ENCODE measurements at regions not wholly inside any gene's neighbourhood (a gene's known extent, or its start where the extent isn't known, plus 50 kb on each side); places are given as distances from the start of the nearest gene placed in this dataset.

GRCh38 chr14:65349100-65349499 is 63.4 kb upstream of the FUT8 start:
- Histone ChIP-seq H3K36me3 (ENCODE audit: control insufficient read depth in 4 of 4, insufficient read depth in 3 of 4, low read depth in 1 of 4, low read length in 3 of 4) (no peaks in the 10 kb centered on the region), H3K9ac (ENCODE audit: low read depth in 1 of 2, low read length in 2 of 2) (no peak overlapping the region), H3K4me1 (ENCODE audit: control insufficient read depth in 4 of 4, insufficient read depth in 4 of 4, low read length in 3 of 4) (no peaks in the 10 kb centered on the region), H3K9me3 (ENCODE audit: control insufficient read depth in 4 of 4, low read length in 3 of 4) (no peaks in the 10 kb centered on the region), H3K4me3 (ENCODE audit: low read depth in 1 of 3, low read length in 3 of 3) (no peak overlapping the region), H3K27ac (ENCODE audit: low read depth in 1 of 2, low read length in 2 of 2) (no peak overlapping the region), H3K27me3 (ENCODE audit: control insufficient read depth in 4 of 4, insufficient read depth in 4 of 4, low read length in 3 of 4) (peaks cover 0 to 5% (median 0%) of the 10 kb centered on the region in 4 donors)
- WGBS: 85% methylated on average over 4 of the region's 4 CpGs
- DNase-seq (ENCODE audit: low spot score): no peak
- TF ChIP-seq YY1 (IDR thresholded peaks at IDR 0.05) (no peak), FOXA2 (IDR thresholded peaks at IDR 0.05) (no peak), JUND (IDR thresholded peaks at IDR 0.05) (no peak), CTCF (IDR thresholded peaks at IDR 0.05; ENCODE audit: low read depth, low read length, missing input control) (no peak), ZBTB33 (IDR thresholded peaks at IDR 0.05) (no peak), REST (IDR thresholded peaks at IDR 0.05) (no peak), TAF1 (conservative IDR thresholded peaks at IDR 0.05) (no peak)

GRCh38 chr14:65351493-65352194 is 60.9 kb upstream of the FUT8 start:
- peaks cover 0 to 3% (median 0%) of the 10 kb centered on the region in 4 donors for H3K27me3 ChIP-seq (ENCODE audit: control insufficient read depth in 4 of 4, insufficient read depth in 4 of 4, low read length in 3 of 4)
- 85% methylated on average over 6 of the region's 6 CpGs for WGBS
- no peak overlapping the region for H3K27ac ChIP-seq (ENCODE audit: low read depth in 1 of 2, low read length in 2 of 2)
- no peaks in the 10 kb centered on the region for H3K9me3 ChIP-seq (ENCODE audit: control insufficient read depth in 4 of 4, low read length in 3 of 4)
- TF ChIP-seq FOXA1 (IDR thresholded peaks at IDR 0.05) (no peak), RAD21 (IDR thresholded peaks at IDR 0.05) (no peak), FOXA2 (IDR thresholded peaks at IDR 0.05) (no peak), EGR1 (IDR thresholded peaks at IDR 0.05; ENCODE audit: low read depth in 2 of 2) (no peak), REST (IDR thresholded peaks at IDR 0.05) (no peak), JUND (IDR thresholded peaks at IDR 0.05) (no peak), GABPA (IDR thresholded peaks at IDR 0.05 in 1 of 2, conservative IDR thresholded peaks at IDR 0.05 in 1 of 2) (no peak)
- no peaks in the 10 kb centered on the region for H3K36me3 ChIP-seq (ENCODE audit: control insufficient read depth in 4 of 4, insufficient read depth in 3 of 4, low read depth in 1 of 4, low read length in 3 of 4)
- H3K4me3 ChIP-seq (ENCODE audit: low read depth in 1 of 3, low read length in 3 of 3): no peak overlapping the region
- H3K9ac ChIP-seq (ENCODE audit: low read depth in 1 of 2, low read length in 2 of 2): no peak overlapping the region
- no peaks in the 10 kb centered on the region for H3K4me1 ChIP-seq (ENCODE audit: control insufficient read depth in 4 of 4, insufficient read depth in 4 of 4, low read length in 3 of 4)
- DNase-seq (ENCODE audit: low spot score): no peak
